ENCODE measurements at regions not wholly inside any gene's neighbourhood (a gene's known extent, or its start where the extent isn't known, plus 50 kb on each side); places are given as distances from the start of the nearest gene placed in this dataset.

- TF ChIP-seq SMC3 (conservative IDR thresholded peaks at IDR 0.05; ENCODE audit: poor library complexity) (no peak), EP300 (conservative IDR thresholded peaks at IDR 0.05; ENCODE audit: poor library complexity, severe bottlenecking) (no peak), CTCF (IDR thresholded peaks at IDR 0.05; ENCODE audit: poor library complexity, severe bottlenecking) (no peak), REST (IDR thresholded peaks at IDR 0.05; ENCODE audit: borderline replicate concordance) (no peak), POLR2AphosphoS5 (IDR thresholded peaks at IDR 0.05) (no peak), EZH2 (IDR thresholded peaks at IDR 0.05; ENCODE audit: borderline replicate concordance, insufficient read depth, low read length, poor library complexity, severe bottlenecking) (no peak)
Observed at GRCh38 chr14:81953419-81953818, 419.8 kb upstream of the SEL1L start.
